GM18909 (cell line): ENCODE measurements at regions not wholly inside any gene's neighbourhood (a gene's known extent, or its start where the extent isn't known, plus 50 kb on each side); places are given as distances from the start of the nearest gene placed in this dataset.

Experiments used
- ATAC-seq: cut with Tn5 transposase; IDR thresholded peaks from one replicate; pipeline ENCODE4 v1.9.1; 2021; ENCODE audit warnings: mild to moderate bottlenecking; ENCODE audit not compliant: unreplicated experiment, poor library complexity

DNA sequence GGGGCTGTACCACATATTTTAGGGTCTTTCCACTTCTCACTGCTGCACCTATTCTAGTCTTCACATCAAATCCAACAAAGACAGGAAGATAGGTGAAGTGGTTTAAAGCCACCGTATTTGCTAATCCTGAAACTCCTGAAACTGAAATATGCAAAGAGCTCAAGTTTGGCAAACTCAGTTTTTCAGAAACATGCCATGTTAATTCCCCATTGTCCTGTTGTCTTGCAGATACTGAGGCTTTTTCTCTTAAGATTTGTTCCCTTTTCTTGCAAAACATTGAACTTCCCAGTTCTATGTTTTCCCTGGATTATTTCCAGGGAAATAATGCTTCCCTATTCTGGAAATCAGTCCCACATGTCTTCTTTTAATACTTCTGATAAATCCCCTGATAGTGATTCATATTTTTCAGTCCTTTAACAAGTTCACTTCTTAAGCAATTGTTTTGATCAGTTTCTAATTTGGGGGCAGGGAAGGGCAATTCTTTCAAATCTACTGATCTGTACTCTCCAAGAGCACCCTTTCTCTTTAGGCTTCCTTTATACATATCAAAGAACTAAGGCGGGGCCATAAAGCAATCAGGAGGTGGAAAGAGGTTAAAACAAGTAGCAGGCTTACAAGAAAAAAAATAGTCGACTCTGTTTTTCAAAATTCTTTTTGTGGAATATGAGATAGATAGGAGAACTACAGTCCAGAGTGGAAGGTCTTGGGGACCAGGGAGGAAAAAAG, 648.5 kb downstream of the BNC2 start:
- no peak for ATAC-seq

DNA sequence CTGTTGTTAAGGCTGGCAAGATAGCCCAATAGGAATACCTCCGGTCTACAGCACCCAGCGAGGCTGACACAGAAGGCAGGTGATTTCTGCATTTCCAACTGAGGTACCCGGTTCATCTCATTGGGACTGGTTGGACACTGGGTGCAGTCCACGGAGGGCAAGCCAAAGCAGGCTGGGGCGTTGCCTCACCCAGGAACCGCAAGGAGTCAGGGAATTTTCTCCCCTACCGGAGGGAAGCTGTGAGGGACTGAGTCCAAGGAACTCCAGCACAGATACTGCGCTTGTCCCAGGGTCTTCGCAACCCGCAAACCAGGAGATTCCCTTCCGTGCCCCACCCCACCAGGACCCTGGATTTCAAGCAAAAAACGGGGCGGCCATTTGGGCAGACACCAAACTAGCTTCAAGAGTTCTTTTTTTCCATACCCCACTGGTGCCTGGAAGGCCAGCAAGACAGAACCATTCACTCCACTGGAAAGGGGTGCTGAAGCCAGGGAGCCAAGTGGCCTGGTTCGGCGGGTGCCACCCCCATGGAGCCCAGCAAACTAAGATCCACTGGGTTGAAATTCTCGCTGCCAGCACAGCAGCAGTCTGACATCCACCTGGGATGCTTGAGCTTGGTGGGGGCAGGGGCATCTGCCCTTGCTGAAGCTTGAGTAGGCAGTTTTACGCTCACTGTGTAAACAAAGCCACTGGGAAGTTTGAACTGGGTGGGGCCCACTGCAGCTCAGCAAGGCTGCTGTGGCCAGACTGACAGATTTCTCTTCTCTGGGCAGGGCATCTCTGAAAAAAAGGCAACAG, 647.2 kb downstream of the BNC2 start:
- no peak for ATAC-seq

DNA sequence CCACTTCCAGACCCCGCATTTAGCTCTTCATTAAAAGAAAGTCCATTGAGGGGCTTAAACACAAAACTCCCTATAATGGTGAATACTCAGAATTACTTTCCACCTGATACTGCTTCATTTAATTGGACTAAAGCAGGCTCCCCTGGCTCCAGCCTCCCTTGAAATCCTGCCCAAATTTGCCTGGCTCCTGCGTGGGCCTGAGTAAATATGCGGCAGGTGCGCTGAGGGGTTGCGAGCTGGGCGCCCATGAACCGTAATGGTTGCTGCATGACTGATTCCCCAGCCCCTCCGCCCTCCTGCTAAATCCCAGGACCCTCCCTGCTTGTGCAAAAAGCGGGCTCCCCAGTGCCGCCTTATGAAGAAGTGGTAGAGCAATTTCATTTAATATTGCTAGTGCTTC, 639.7 kb downstream of the BNC2 start:
- ATAC-seq: no peak

DNA sequence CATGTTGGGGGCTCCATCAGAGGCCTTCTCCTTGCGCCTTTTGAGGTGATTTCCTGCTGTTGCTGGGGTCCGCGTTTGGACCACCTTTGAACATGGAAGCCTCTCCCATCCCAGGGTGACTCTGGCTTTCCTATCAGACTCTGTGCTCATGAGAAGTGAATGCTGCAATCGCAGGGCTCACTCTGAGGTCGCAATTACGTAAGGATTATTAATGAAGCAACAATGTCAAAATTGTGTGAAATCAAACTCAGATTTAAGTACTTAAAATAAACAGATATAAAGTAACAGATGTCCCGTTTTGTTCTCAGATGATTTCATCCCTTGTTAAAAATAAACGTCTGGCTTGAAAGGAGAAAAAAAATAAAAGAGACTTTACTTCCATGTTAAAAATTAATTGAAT, 634.2 kb downstream of the BNC2 start:
- ATAC-seq: no peak

DNA sequence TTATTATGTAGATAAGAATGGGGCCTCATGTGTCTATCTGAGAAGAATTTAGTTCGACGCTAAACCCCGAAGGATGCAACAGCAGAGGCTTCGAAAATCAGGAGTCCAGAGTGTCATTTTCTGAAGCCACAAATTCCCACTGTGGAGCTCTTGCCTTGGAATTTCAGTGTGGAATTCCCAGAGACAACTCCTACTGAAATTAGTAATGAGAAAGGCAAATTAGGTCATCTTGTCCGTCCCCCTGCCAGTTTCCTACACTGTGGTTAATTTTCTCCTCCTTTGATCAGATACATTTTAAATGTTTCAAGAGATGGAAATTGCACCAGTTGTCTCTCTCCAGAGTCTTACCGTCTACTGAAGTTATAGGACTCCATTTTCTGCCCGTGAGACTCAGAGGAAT, 633.6 kb downstream of the BNC2 start:
- ATAC-seq: no peak

DNA sequence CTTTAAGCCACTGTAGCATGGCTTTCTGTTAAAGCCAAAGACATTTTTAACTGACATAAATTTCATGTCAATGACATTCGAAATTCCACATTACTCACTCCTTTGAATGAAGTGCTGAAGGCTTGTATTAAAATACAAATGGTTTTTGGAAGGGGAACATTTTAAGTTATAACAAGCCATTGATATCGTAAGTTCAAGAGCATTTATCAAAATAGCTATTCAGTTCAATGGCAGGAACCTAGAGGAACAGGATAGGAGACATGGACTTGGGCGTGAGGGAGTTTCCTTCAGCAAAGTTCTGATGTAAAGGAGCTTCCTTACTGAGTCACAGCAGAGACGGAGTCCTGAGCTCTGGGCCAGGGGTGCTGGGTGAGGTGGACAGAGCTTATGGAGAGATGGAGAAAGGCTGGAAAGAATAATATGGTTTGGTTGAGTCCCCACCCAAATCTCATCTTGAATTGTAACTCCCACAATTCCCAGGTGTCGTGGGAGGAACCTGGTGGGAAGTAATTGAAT, 631.8 kb downstream of the BNC2 start:
- ATAC-seq: no peak

DNA sequence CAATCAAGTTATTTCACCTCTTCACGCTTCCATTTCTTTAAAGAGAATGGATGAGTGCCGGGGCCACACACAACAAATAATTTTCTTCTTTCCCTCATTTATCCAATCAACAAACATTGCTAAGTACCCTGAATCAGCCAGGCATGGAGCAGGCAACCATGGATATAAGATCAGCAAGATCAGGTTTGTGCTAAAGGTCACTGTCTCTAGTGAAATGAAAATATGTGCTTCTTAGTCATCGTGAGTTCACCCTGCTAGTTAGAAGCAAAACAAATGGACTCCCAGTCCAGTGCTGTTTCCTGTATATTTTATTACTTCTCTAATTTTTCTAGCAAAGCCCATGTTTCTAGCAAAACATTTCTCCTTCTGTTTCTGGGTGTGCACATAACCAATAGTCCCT, 629.2 kb downstream of the BNC2 start:
- no peak for ATAC-seq

DNA sequence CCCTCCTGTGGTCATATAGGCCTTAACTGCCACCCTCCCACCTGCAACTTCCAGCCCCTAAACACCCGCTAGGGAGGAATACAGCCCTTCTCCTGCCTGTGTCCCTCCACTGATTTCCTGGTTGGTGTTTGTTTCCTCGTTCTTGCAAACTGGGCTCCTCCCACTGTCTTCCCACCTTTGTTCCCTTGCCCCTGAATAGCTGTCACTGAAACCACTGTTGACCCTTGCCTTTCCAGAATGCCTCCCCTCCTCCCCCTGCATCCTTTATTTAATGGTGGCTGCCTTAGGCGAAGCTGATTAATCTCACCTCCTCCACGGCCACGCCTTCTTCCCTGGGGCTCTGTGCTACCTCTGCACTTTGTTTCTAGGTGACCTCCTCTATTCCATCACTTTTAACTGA, 626.7 kb downstream of the BNC2 start:
- no peak for ATAC-seq

DNA sequence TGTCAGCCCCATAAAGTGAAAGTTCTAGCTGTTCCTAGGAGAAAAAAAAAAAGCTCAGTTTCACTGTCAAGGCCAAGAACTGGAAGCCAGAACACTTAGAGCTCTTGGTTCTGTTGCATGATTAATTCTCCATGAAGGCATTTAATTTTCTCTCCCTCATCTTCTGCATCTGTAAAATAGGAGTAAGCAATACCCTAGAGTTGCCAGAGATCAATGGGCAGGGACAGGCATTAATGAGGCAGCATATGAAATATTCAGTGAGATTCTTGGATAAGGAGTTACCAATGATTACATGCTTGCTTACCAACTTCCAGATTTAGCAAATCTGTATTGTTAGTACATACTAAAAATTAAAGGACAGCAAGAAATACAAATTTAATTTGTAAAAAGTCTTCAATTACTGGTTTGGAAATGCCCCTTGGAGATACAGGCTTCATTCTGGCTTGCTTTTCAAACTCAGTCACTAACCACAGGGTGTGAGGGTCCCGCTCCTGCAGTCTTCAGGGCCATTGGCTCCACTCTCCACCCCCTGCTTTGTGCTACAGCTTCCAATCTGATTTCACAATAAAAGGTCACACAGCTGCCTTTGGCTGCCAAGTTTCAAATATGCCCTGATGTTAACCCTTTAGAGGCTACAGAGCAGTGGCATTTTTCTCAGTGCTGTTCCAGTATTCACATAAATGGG, 624.6 kb downstream of the BNC2 start:
- no peak for ATAC-seq

DNA sequence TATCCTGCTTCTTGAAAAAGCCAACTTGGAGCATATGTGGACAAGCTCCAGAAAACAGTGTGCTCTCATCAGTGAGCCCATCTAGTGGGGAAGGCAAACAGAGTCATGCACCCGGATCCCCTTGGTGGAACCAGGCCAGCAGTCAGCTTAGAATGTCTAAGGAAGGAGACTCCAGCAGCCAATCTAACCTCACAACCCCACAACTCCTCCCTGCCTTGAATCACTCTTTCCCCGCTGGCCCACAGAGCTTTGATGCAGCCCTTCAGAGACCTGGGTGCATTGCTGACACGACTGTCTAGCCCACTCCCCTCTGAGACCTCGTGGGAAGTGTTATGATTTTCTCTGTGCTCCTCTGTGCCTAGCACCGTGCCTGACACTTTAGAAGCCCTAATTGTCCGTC, 623.7 kb downstream of the BNC2 start:
- ATAC-seq: no peak

DNA sequence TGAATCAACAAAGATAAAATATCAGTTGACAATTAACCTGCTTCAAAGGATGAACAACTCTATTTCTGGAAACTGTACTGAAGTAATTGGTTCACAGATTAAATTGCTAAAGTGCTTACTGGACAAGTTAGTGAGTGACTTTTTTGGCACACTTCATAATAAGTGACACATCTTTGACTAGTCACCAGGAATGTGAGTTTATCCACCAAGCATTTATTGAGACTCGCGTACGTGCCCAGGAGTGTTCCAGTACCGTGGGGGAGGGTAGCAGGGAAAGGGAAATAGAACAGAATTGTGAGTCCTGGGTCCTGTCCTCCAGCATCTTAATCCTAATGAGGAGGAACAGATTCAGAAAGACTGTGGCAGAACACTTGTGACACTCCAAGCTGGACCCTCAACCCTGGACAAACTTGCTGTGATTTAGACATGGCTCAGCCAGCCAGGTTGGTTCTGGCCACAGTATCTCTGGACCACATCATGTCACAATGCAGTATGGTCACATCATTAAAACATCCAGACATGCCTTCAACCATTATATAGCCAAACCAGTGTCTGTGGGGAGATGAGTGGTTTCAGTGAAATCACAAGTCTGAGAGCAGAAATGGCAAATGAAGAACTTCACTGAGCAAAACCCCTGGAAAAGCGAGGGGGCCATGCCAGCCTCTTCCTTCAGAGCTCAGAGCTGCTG, 623.1 kb downstream of the BNC2 start:
- ATAC-seq: no peak

DNA sequence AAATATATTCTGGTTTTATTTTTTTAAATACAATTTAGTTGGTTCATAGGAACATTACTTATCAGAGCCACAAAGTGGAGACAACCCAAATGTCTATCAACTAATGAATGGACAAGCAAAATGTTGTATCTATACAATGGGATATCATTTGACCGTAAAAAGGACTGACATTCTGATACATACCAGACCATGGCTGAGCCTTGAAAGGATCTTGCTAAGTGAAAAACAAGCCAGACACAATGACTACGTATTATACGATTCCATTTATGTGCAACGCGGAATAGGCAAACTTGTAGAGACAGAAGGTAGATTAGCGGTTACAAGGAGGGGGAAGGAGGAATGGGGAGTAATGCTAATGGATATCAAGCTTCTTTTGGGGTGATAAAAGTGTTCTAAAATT, 621.6 kb downstream of the BNC2 start:
- no peak for ATAC-seq

DNA sequence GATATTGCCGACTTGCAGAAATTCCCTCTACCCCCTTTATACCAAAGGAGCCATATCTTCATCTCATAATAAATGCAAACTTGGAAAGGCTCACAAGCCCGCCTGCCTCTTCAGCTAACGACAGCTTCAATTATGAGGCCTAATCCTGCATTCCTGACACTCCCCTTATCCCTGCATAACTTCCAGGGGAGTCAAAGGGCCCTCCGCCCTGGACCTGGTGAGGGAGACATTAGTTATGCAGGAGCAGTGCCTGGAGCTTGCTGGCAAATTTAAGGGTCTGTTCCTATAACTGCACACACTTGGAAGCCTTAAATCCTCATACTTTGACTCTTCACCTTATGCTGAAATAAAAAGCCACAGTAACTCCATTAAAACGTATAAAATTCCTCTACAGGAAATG, 617.9 kb downstream of the BNC2 start:
- no peak for ATAC-seq

DNA sequence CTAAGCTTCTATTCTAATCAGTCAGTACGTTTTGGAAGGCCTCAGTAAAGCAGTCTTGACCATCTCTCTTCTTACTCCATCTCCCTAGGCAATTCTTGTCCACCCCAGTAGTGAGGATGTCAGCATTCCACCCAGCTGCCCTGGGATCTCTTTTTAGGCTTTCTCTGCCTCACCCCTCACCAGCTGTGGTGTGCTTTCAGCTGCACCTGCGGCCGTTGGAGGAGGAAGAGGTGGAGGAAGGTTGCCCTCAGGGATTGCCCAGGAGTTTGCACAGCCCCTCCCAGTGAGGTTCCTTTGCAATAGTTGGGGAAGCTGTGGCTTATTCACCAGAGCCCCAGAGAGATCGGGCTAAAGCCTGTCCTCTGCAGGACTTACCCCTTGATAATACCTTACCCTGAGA, 615.8 kb downstream of the BNC2 start:
- no peak for ATAC-seq

DNA sequence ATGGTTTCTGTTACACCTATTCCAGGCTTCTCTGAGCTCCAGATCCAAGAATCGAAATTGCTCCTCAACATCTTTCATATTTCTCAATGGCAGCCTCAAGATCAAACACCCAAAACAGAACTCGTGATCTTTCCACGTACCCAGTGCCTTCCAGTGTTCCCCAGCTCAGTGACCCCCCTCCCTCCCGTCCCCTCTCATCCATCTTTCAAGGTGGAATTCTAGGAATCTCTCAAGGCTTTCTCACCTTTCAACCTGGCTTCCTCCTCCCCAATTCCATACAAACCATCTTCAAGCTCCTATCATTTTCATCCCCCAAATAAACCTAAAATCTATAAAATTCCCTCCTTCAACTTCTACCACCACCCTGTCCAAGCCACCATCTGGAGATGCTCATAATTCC, 615.3 kb downstream of the BNC2 start:
- ATAC-seq: no peak

DNA sequence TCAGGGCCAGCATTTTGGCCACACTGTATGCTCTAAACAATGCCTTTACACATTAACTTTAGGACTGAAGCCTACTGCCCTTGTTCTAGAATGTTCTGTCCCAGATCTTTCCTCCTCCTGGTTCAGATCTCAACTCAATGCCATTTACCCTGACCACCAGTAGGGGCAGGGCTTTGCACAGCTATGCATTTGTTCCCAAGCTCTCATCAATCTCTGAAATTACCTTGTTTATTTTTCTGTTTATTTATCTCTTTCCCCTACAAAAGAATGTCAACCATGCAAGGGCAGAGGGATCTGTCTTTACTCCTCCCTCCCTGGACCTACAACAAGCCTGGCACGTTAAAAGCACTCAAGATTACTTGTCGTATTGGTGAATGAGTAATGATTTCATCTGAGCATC, 612.9 kb downstream of the BNC2 start:
- no peak for ATAC-seq

DNA sequence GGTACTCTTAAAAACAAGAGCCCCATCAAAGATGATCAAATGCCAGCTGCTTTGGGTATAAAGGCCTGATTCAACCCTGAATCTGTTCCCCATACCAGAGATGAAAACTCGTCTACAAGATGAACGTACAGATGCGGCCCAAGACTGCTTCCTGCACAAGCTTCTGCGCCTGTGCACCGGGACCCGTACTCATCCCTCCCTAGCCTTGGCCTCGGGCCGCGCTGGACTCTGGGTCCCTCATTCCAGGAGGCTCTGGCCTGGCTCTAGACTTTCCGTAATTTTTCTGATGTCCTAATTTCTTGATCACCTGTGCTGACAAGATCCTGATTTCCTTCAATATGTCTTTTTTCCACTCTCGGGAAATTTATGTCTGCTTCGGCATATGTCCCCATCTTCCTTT, 612.3 kb downstream of the BNC2 start:
- no peak for ATAC-seq

DNA sequence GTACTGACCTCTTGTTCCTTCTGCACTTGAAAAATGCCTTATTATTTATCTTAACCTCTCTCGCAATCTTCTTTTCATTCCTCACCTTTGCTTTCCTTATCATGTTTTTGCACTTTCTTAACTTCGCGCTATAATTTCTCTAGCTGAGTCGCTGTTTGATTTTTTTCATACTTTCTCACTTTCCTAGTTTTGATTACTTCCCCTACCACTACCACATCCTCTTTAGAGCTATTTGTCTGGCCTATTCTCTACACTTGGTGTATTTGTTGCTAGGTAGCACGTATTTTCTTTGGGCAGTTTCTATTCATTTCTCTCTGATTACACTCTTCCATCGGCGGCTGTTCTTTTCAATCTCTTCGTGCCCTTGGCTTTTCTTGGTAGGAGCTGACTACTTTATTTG, 611.8 kb downstream of the BNC2 start:
- no peak for ATAC-seq

DNA sequence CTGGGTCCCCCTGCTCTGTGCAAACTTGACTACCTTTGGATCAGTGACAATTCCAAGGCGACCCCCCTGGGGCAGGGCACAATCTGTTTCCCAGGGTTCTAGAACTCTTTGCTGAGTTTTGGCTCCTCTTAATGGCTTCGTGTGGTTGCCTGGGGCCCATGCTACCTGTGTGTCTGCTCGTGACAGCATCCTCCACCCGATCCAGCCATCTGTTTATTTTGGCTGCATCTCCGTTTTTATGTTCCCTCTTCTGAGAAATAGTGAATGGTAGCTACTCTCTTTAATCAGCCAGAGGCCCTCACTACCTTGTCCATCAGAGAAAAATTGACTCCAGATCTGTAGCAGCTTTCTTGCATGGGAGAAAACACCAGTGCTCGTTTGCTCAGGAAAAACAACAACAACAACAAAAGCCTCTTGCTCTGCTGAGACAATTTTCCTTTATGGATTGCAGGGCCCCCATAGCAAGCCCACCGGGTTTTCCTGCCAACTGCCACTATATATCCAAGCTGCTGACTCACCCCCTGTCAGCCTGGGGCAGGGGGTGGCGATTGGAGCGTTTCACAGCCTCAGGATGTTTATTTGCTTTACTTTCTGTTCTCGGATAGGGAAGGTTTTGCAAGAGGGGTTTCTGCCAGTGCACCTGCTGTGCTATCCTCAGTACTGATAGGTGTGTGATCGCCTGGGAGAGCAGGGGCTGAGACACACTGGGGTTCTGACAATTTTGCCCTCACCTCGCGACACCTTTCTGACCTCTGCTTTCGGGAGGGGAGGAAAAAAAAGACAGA, 607.8 kb downstream of the BNC2 start:
- ATAC-seq: no peak

DNA sequence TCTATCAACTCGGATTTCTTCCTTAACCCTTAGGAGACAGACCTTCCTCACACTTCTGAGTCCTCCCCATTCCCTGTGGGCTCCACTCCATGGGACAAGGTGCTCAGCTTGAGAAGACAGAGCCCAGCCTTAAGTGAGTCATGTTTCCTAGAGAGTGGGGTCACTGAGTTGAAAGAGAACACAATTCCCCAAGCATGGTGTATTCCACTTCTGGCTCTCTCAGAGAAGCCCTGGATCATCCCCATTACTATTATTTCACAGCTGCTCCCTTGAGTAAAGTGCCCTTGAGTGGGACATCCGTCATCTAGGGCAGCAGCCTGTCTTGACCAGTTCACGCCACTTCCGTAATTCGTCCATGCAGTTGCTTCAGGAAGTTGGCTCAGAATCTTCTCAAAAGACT, 604.8 kb downstream of the BNC2 start:
- ATAC-seq: no peak
